ENCODE measurements at regions not wholly inside any gene's neighbourhood (a gene's known extent, or its start where the extent isn't known, plus 50 kb on each side); places are given as distances from the start of the nearest gene placed in this dataset.

DNA sequence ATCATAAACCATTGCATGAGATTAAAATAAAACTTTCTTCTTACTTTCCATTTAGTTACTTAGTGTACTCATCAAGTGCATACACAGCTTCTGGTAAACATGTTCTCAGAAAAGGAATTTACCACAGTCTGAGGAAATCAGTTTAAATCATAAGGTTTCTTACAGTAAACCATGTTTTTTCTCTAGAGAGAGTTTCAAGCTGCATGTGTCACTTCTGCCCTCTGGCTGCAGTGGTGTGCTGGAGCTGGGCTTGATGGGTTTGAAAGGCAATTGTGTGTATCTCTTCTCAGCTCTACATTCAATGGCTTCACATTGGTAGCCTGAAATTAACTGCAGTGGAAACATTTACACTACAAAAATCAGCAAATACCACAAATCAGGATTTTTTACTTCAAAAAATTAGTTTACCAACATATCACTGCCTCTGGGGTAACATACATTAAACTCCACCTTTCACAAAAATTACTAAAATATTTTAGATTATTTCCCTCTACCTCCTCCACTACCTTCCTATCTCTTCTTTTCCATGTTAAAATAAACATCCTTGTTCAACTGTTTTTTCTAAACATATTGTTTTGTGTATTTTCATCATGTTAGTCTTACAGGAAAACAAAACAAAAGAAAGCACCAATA lies 414.3 kb downstream of the ANXA1 start:
- peak in 1 of 6 experiments; percentile 44 for TF ChIP-seq CTCF (IDR thresholded peaks at IDR 0.05)
- no peak for TF ChIP-seq POLR2A (IDR thresholded peaks at IDR 0.05)
